Endothelial cell of umbilical vein (primary cell): ENCODE measurements at regions not wholly inside any gene's neighbourhood (a gene's known extent, or its start where the extent isn't known, plus 50 kb on each side); places are given as distances from the start of the nearest gene placed in this dataset.

Source experiments
- BruUV-seq: library from RNA; stranded (reverse); fragments of 400-500 nt; replicated peaks from 2 replicates; lab custom pipeline; 2021; lab: Mats Ljungman, UMichigan
- CTCF ChIA-PET: fragments of 300-600, 350-600 bp; sonication (Branson Sonifier 250); formaldehyde crosslinking; loops from one replicate; lab custom pipeline; 2021; ENCODE audit warnings: antibody characterized with exemption, inconsistent platforms; lab: Charles Lee
- POLR2A ChIA-PET: fragments of 300-600, 350-600 bp; sonication (Branson Sonifier 250); formaldehyde crosslinking; loops from one replicate; lab custom pipeline; 2021; ENCODE audit warnings: antibody characterized with exemption, inconsistent platforms; lab: Charles Lee
- DNase-seq: peaks from one replicate; pipeline ENCODE4 v3.0.0-alpha.2; 2011; ENCODE audit warnings: low read depth, low spot score
- FAIRE-seq: peaks from 2 replicates; lab custom pipeline; 2011; peaks lifted over from hg19 to GRCh38; lab: Jason Lieb, UNC
- H2AFZ ChIP-seq: 2 replicates; pipeline ENCODE4 v1.6.0; 2012; ENCODE audit warnings: low read depth, low read length, control low read depth, inconsistent platforms
- H3K27ac ChIP-seq: 2 replicates; pipeline ENCODE4 v1.5.1; 2011; ENCODE audit warnings: low read depth, mild to moderate bottlenecking, control low read depth, low read length, moderate library complexity; ENCODE audit not compliant: insufficient read depth
- H3K27me3 ChIP-seq, 2 experiments: 2 replicates each; pipeline versions ENCODE4 v1.6.0 to v1.6.1; 2011; ENCODE audit warnings: low read length in 2 of 2, mixed read lengths in 1 of 2; ENCODE audit not compliant: control insufficient read depth in 2 of 2, insufficient read depth in 2 of 2
- H3K36me3 ChIP-seq, 2 experiments: 2 replicates in 1 of 2; 3 replicates in 1 of 2; pipeline ENCODE4 v1.5.1; 2011; ENCODE audit warnings: low read length in 2 of 2, mild to moderate bottlenecking in 1 of 2, moderate library complexity in 1 of 2; ENCODE audit not compliant: control insufficient read depth in 2 of 2, insufficient read depth in 2 of 2; ENCODE audit errors: extremely low read depth in 1 of 2
- H3K4me1 ChIP-seq: 3 replicates; pipeline ENCODE4 v1.5.1; 2011; ENCODE audit warnings: mild to moderate bottlenecking, low read length; ENCODE audit not compliant: control insufficient read depth, insufficient read depth; ENCODE audit errors: extremely low read depth
- H3K4me2 ChIP-seq: 2 replicates; pipeline ENCODE4 v1.6.1; 2011; ENCODE audit warnings: low read length, control low read depth, mixed read lengths; ENCODE audit not compliant: insufficient read depth
- H3K4me3 ChIP-seq, 3 experiments: fragments of 200-600 bp in 1 of 3; sonication (generic), shearing (Covaris generic) in 1 of 3; replicated peaks in 1 of 3; 2 replicates each; pipeline ENCODE4 v1.5.1; 2011 to 2016; ENCODE audit warnings: control low read depth in 3 of 3, low read length in 3 of 3, mild to moderate bottlenecking in 2 of 3, inconsistent platforms in 1 of 3, low read depth in 1 of 3, moderate library complexity in 1 of 3; ENCODE audit not compliant: insufficient read depth in 1 of 3
- H3K79me2 ChIP-seq: 2 replicates; pipeline ENCODE4 v1.6.0; 2012; ENCODE audit warnings: low read length, inconsistent platforms; ENCODE audit not compliant: control insufficient read depth, insufficient read depth
- H3K9ac ChIP-seq: replicated peaks from 2 replicates; pipeline ENCODE3; 2011; ENCODE audit warnings: low read length, control low read depth; ENCODE audit not compliant: insufficient read depth; ENCODE audit errors: extremely low read depth
- H3K9me1 ChIP-seq: replicated peaks from 3 replicates; pipeline ENCODE4 v1.6.0; 2011; ENCODE audit warnings: mild to moderate bottlenecking, low read length; ENCODE audit not compliant: control insufficient read depth, insufficient read depth; ENCODE audit errors: extremely low read depth
- H3K9me3 ChIP-seq: replicated peaks from 2 replicates; pipeline ENCODE4 v1.5.1; 2012; ENCODE audit warnings: low read length, inconsistent platforms; ENCODE audit not compliant: control insufficient read depth, insufficient read depth
- H4K20me1 ChIP-seq: replicated peaks from 2 replicates; pipeline ENCODE3; 2011; ENCODE audit warnings: mild to moderate bottlenecking, low read length; ENCODE audit not compliant: control insufficient read depth, insufficient read depth; ENCODE audit errors: extremely low read depth
- CTCF ChIP-seq, 2 donors: IDR thresholded peaks; 1 replicate in 1 of 2; 2 replicates in 1 of 2; pipeline ENCODE4 v1.5.1; 2011; ENCODE audit warnings: low read length in 2 of 2, mild to moderate bottlenecking in 2 of 2, moderate library complexity in 2 of 2, control low read depth in 1 of 2, inconsistent platforms in 1 of 2, low read depth in 1 of 2; ENCODE audit not compliant: insufficient read depth in 1 of 2; ENCODE audit errors: extremely low read depth in 1 of 2
- EZH2 ChIP-seq: IDR thresholded peaks from 2 replicates; pipeline ENCODE4 v1.6.1; 2012; ENCODE audit warnings: borderline replicate concordance, low read depth, mild to moderate bottlenecking, moderate library complexity, low read length, inconsistent platforms; ENCODE audit not compliant: severe bottlenecking
- FOS ChIP-seq: IDR thresholded peaks from 2 replicates; pipeline ENCODE4 v1.6.1; 2011; ENCODE audit warnings: mild to moderate bottlenecking, low read length, moderate library complexity, borderline replicate concordance; ENCODE audit not compliant: insufficient read depth
- GATA2 ChIP-seq: IDR thresholded peaks from 2 replicates; pipeline ENCODE4 v1.7.0; 2011; ENCODE audit warnings: low read depth, mild to moderate bottlenecking, moderate library complexity, mixed read lengths, low read length; ENCODE audit not compliant: insufficient read length, insufficient read depth
- JUN ChIP-seq: IDR thresholded peaks from 2 replicates; pipeline ENCODE4 v1.6.1; 2011; ENCODE audit warnings: borderline replicate concordance, low read depth; ENCODE audit not compliant: insufficient read length, insufficient read depth
- MAX ChIP-seq: IDR thresholded peaks from 2 replicates; pipeline ENCODE4 v1.6.1; 2011; ENCODE audit not compliant: insufficient read depth, insufficient read length
- MYC ChIP-seq: IDR thresholded peaks from one replicate; pipeline ENCODE4 v1.6.1; 2011; ENCODE audit warnings: mild to moderate bottlenecking, low read depth, low read length
- POLR2A ChIP-seq: IDR thresholded peaks from 2 replicates; pipeline ENCODE4 v1.6.1; 2012; ENCODE audit warnings: low read depth, mild to moderate bottlenecking, control low read depth, low read length
- POLR2AphosphoS5 ChIP-seq: IDR thresholded peaks from 2 replicates; pipeline ENCODE4 v1.6.1; 2012; ENCODE audit warnings: low read depth, mild to moderate bottlenecking, control low read depth, low read length, moderate library complexity; ENCODE audit not compliant: insufficient read depth
- dilution Hi-C: fragments of 300-500 bp; cut with MboI; formaldehyde crosslinking; loops from one replicate; pipeline ENCODE4 v1.15.0; 2019; ENCODE audit warnings: low sequenced_read_pairs; ENCODE audit not compliant: extremely low pct_ligation_motif_present
- intact Hi-C: fragments of 100-400 bp; cut with micrococcal nuclease; formaldehyde crosslinking; loops from one replicate; pipeline ENCODE4 v1.10.0; 2022

GRCh38 chr16:66035096-66035495 is 331.4 kb upstream of the CDH5 start:
- TF ChIP-seq FOS (no peak), CTCF (IDR thresholded peaks at IDR 0.05; ENCODE audit: extremely low read depth in 1 of 2, insufficient read depth in 1 of 2, low read depth in 1 of 2, low read length in 2 of 2) (no peak), JUN (no peak)
- H3K4me3 ChIP-seq: no peak overlapping the region
- H4K20me1 ChIP-seq: no peaks in the 10 kb centered on the region
- no peaks in the 10 kb centered on the region for H3K27me3 ChIP-seq
- H3K9ac ChIP-seq: no peak overlapping the region
- no peaks in the 10 kb centered on the region for H3K4me1 ChIP-seq
- FAIRE-seq: no peak
- no peaks in the 10 kb centered on the region for H3K79me2 ChIP-seq
- no peaks in the 10 kb centered on the region for H3K9me1 ChIP-seq
- CTCF ChIA-PET: no interaction called here
- no peak overlapping the region for H3K27ac ChIP-seq
- H3K36me3 ChIP-seq: no peaks in the 10 kb centered on the region
- H3K4me2 ChIP-seq: no peak overlapping the region
- H3K9me3 ChIP-seq: no peaks in the 10 kb centered on the region
- no peak for DNase-seq
- intact Hi-C loops (loop anchor here (10.0 kb wide), 1 partner anchor 410 kb away; no protein-coding TSS in a partner anchor), dilution Hi-C loops (no loop called here)
- BruUV-seq: no TSS peak
- no peak overlapping the region for H2AFZ ChIP-seq
- POLR2A ChIA-PET: no interaction called here

GRCh38 chr16:66032841-66033240 is 333.6 kb upstream of the CDH5 start:
- no peaks in the 10 kb centered on the region for H3K4me1 ChIP-seq
- CTCF ChIA-PET: no interaction called here
- dilution Hi-C loops: no loop called here

More at GRCh38 chr16:66032841-66033240, 333.6 kb upstream of the CDH5 start:
- H2AFZ ChIP-seq: no peak overlapping the region
- intact Hi-C loops: loop anchor here (10.0 kb wide), 1 partner anchor 408 kb away; no protein-coding TSS in a partner anchor
- no peaks in the 10 kb centered on the region for H3K27me3 ChIP-seq
- H3K9ac ChIP-seq: no peak overlapping the region
- no peaks in the 10 kb centered on the region for H3K36me3 ChIP-seq
- TF ChIP-seq GATA2 (no peak), MYC (no peak), MAX (no peak), CTCF (IDR thresholded peaks at IDR 0.05; ENCODE audit: extremely low read depth in 1 of 2, insufficient read depth in 1 of 2, low read depth in 1 of 2, low read length in 2 of 2) (no peak), POLR2A (no peak), EZH2 (no peak), POLR2AphosphoS5 (no peak), FOS (no peak), JUN (no peak)
- DNase-seq (no peak), FAIRE-seq (no peak)
- H4K20me1 ChIP-seq: no peaks in the 10 kb centered on the region
- POLR2A ChIA-PET: no interaction called here
- no peak overlapping the region for H3K27ac ChIP-seq
- H3K9me1 ChIP-seq: no peaks in the 10 kb centered on the region
- no peak overlapping the region for H3K4me3 ChIP-seq
- H3K9me3 ChIP-seq: no peaks in the 10 kb centered on the region
- H3K4me2 ChIP-seq: no peak overlapping the region
- BruUV-seq: no TSS peak
- no peaks in the 10 kb centered on the region for H3K79me2 ChIP-seq
